ENCODE measurements at regions not wholly inside any gene's neighbourhood (a gene's known extent, or its start where the extent isn't known, plus 50 kb on each side); places are given as distances from the start of the nearest gene placed in this dataset.

GRCh38 chr15:45849136-45849535, 214.3 kb downstream of the SQOR start:
- no peak overlapping the region for H4K91ac ChIP-seq (ENCODE audit: insufficient read length, low read depth, low read length)
- no peak overlapping the region for H3K56ac ChIP-seq (ENCODE audit: insufficient read length, low read depth, low read length)
- H4K20me1 ChIP-seq (ENCODE audit: control insufficient read depth, insufficient read depth, insufficient read length), result no peaks in the 10 kb centered on the region
- no peak overlapping the region for H4K5ac ChIP-seq (ENCODE audit: insufficient read length, low read depth, low read length)
- H3K4me1 ChIP-seq (ENCODE audit: insufficient read depth, low read length), result no peaks in the 10 kb centered on the region
- Mint-ChIP-seq H3K9me3 (peaks cover 18 to 25% of the 10 kb centered on the region in 2 experiments), H3K4me3 (no peak overlapping the region), H3K27me3 (ENCODE audit: low read depth) (no peaks in the 10 kb centered on the region; the same call in 1 of the 2 replicates), H3K4me1 (no peaks in the 10 kb centered on the region), H3K36me3 (ENCODE audit: insufficient read depth in 1 of 3, low read depth in 3 of 3) (peaks cover 6 to 8% (median 7%) of the 10 kb centered on the region in 3 experiments; a peak in 6 of 7 replicates), H3K27ac (no peak overlapping the region)
- no peak overlapping the region for H3K23ac ChIP-seq (ENCODE audit: insufficient read length, low read depth, low read length)
- no peak overlapping the region for H2BK15ac ChIP-seq (ENCODE audit: low read depth, low read length)
- H2AFZ ChIP-seq (ENCODE audit: low read length), result no peak overlapping the region
- H2BK20ac ChIP-seq (ENCODE audit: low read depth, low read length, poor library complexity, severe bottlenecking), result no peak overlapping the region
- H3T11ph ChIP-seq (ENCODE audit: low read length), result no peak overlapping the region
- H2BK5ac ChIP-seq (ENCODE audit: insufficient read length, low read length), result no peak overlapping the region
- H3K9me3 ChIP-seq (ENCODE audit: control insufficient read depth, low read depth, low read length), result peaks cover 9% of the 10 kb centered on the region
- H2AK5ac ChIP-seq (ENCODE audit: insufficient read length, low read length), result no peak overlapping the region
- H2BK12ac ChIP-seq (ENCODE audit: insufficient read length, low read depth, low read length), result no peak overlapping the region
- no peak overlapping the region for H2BK120ac ChIP-seq (ENCODE audit: low read depth, low read length, poor library complexity, severe bottlenecking)
- TF ChIP-seq, protein P1, sequence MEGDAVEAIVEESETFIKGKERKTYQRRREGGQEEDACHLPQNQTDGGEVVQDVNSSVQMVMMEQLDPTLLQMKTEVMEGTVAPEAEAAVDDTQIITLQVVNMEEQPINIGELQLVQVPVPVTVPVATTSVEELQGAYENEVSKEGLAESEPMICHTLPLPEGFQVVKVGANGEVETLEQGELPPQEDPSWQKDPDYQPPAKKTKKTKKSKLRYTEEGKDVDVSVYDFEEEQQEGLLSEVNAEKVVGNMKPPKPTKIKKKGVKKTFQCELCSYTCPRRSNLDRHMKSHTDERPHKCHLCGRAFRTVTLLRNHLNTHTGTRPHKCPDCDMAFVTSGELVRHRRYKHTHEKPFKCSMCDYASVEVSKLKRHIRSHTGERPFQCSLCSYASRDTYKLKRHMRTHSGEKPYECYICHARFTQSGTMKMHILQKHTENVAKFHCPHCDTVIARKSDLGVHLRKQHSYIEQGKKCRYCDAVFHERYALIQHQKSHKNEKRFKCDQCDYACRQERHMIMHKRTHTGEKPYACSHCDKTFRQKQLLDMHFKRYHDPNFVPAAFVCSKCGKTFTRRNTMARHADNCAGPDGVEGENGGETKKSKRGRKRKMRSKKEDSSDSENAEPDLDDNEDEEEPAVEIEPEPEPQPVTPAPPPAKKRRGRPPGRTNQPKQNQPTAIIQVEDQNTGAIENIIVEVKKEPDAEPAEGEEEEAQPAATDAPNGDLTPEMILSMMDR (conservative IDR thresholded peaks at IDR 0.05), result no peak
- H3K4ac ChIP-seq (ENCODE audit: low read depth, low read length), result no peak overlapping the region
- no peaks in the 10 kb centered on the region for H3K27me3 ChIP-seq (ENCODE audit: insufficient read depth, low read length)
- no peak overlapping the region for H3K9ac ChIP-seq (ENCODE audit: extremely low read depth, insufficient read length, low read length)
- no peak overlapping the region for H4K8ac ChIP-seq (replicated peaks; ENCODE audit: insufficient read length, low read depth, low read length)
- H3K27ac ChIP-seq (ENCODE audit: insufficient read length, low read depth, low read length), result no peak overlapping the region
- no peak overlapping the region for H3K4me2 ChIP-seq (ENCODE audit: insufficient read depth, insufficient read length, low read length)
- H3K18ac ChIP-seq (ENCODE audit: insufficient read length, low read depth, low read length), result no peak overlapping the region
- WGBS (ENCODE audit: extremely low coverage, insufficient read length, low lambda C conversion rate), result no CpG with 5 or more reads among the region's 3 CpGs
- H3K79me2 ChIP-seq (ENCODE audit: insufficient read depth, low read length), result no peaks in the 10 kb centered on the region
- no peaks in the 10 kb centered on the region for H3K79me1 ChIP-seq (ENCODE audit: insufficient read depth, low read depth, low read length, poor library complexity, severe bottlenecking)
- H3K14ac ChIP-seq (ENCODE audit: insufficient read depth, low read length), result no peak overlapping the region
- DNase-seq, result no peak
- no peaks in the 10 kb centered on the region for H3K23me2 ChIP-seq (ENCODE audit: insufficient read length, low read depth, low read length, poor library complexity, severe bottlenecking)

Data from H9 (cell line).